ENCODE measurements at regions not wholly inside any gene's neighbourhood (a gene's known extent, or its start where the extent isn't known, plus 50 kb on each side); places are given as distances from the start of the nearest gene placed in this dataset.

DNA sequence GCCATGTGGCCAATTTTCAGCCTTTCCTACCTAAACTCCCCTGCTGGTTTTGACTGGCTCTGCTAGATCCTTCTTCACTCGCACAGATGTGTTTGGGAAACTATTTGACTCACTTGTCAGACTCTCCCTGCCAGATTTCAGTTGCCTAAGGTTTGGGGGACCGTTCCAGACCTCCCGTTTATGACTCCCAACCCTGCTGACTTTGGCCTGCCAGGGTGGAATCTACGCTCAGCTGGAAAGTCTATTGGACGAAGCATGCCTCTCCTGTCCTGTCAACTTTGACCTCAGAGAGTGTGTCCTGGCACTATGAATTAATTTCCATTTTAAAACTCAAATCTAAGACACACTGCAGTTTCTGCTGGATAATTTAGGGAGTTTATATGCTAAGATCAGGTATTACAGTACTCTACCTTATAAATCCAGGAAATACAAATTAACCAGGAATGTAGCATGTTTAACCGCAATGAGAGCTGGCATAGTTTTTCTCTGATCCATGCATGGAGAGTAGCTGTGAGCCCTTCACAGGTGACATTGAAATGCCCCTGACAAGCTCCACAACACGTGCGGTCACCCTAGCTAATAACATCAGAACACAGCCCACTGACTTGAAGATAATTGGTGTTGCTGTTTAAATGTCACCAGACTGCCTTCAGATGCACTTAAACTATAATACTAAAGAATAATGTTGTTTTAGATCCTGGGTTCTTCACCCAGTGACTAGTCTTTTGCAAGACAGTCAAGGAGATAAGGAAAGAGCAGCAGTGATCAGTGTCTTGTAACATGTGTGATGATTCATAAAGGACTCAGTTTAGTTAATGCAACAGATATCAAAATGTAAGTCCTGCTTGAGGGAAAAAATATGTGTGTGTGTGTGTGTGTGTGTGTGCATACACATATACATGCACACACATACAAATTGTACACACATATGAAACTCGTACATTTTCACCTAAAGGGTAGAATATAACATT, 223.0 kb upstream of the MCTP2 start:
- no peak for DNase-seq (ENCODE audit: low spot score)

DNA sequence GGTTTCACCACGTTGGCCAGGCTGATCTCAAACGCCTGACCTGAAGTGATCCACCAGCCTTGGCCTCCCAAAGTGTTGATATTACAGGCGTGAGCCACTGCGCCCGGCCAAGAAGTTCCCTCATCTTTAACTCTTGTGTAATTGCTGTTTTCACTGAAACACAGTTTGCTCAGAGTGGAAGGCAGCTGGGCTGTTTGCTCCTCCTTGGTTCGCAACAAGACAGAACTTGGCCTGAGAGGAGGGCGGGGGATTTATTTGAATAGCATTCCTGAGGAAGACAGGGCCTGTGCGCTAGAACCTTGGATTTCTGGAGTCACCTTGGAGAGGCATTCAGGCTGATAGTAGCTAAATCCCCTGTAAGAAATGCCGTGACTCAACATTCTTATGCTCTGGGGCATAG, 226.7 kb upstream of the MCTP2 start:
- DNase-seq (ENCODE audit: low spot score) = no peak

DNA sequence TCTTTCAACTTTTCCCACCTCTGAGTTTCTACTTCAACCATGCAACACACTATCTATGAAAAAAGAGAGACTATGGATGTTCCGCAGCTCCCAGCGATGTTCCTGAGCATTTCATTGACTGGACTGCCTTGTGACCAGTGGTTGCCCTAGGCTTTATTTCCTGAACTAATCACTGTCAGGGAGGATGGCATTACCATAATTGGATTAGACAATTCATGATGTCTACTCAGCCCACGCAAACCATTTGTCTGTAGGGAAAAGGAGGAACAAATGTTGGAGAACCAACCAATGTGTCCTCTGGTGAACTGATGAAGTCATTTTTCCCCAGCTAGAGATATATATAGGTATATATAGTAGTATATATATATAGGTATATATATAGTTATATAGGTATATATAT, 229.3 kb upstream of the MCTP2 start:
- no peak for DNase-seq (ENCODE audit: low spot score)

DNA sequence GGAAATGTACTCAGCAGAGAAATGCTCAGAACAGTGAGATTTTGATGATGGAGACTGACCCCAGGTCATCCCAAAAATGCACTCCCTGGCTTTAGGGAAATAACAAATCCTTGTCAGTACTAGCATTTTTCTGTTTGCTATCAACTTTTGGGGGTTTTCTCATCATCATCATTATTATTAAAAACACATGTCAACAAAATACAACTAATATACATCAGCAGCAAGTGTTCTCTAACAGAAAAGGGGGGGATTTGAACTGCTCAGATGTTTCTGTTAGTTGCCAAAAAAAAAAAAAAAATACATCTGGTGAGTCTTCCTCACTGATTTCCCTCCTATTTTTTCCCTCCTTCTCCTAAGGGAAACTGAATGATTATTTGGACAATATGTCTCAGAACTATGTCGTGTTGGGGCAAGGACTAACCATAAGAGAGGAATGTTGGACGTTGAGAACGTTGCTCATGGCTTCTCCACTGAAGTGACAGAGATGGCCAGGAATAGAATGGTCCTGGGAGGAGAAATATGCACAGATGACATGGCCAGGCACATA, 230.0 kb upstream of the MCTP2 start:
- DNase-seq (ENCODE audit: low spot score) = no peak

DNA sequence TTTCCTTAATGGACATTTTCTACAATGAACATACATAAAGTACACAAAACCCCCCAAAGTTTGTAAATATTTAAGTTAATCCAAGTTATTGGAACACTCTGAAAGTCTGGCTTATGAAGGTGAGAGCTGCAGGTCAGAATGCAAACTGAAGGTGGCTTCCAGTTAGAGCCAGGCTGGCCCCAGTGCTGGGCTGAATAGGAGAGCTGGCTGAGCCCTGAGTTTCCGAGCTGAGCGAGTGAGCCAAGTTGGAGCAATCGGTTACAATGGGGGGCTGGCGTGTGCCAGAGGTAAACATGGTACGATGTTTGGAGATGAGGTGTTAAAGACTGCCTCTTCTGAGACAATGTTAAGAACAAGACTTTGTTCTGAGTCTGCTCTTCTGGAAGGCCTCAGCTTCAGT, 230.8 kb upstream of the MCTP2 start:
- DNase-seq (ENCODE audit: low spot score) = no peak

DNA sequence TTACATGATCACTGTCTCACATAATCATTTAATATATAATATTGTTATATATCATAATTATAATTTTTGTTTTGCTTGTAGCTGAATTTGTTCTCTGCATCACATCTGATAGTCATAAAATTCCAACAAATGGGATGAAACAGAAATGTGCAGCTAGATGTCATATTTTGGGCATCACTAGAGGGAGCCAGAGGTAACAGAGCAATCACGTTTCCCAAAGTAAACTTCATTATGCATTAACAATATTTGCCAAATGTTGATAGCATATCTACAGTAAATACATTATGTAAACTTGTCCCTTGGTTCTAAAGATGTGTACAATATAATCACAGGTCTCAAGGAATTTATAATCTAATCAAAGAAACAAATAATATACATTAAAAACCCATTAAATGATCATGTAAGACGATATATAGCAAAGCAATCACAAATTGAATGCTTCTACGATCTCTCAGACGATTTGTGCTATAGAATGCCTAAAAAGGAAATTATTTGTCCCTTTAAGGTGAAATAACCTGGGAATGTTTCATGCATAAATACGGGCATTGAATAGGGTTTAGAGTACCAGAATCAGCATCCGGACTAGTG, 234.2 kb upstream of the MCTP2 start:
- DNase-seq (ENCODE audit: low spot score) = no peak

DNA sequence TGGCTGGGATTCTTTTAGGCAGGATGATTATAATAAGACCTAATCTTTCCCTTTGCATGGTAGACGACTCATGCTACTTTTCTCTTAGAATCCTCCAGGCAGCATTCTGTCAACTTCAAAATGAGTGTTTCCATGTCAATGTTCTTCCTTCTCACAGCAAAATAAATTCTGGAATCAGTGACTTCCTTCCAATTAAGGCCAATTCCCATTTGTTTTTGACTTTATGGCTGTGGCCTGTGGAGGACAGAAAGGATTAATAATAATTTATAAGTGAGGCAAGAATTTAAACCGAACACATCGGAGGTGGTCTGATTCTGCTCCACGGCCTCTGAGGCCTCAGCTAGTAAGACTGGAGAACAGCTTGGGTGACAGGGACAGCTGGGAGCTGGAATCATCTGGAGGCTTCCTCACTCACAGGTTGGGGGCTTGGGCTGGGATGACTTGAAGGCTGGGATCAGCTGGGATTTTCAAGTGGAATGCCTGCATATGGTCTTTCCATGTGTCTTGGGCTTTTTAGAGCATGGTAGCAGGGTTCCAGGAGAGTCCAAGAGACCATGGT, 241.8 kb upstream of the MCTP2 start:
- no peak for DNase-seq (ENCODE audit: low spot score)

DNA sequence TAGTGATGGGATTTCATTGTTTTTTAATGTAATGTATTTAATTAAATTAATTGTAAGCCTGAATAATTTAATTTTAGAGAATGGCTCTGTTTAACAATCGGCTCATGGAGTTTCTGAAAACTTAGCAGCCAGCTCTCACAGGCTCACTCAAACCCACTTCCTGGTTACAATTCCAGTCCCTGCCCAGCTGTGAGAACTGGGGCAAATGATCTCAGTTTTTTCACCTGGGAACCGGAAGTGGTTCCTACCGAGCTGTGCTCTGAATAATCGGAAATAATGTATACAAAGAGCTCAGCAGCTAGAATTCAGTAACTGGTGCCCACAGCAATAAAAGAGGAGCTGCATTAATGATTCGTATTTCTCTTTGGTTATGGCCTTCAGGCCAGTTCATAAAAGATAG, 244.3 kb upstream of the MCTP2 start:
- DNase-seq (ENCODE audit: low spot score) = no peak

DNA sequence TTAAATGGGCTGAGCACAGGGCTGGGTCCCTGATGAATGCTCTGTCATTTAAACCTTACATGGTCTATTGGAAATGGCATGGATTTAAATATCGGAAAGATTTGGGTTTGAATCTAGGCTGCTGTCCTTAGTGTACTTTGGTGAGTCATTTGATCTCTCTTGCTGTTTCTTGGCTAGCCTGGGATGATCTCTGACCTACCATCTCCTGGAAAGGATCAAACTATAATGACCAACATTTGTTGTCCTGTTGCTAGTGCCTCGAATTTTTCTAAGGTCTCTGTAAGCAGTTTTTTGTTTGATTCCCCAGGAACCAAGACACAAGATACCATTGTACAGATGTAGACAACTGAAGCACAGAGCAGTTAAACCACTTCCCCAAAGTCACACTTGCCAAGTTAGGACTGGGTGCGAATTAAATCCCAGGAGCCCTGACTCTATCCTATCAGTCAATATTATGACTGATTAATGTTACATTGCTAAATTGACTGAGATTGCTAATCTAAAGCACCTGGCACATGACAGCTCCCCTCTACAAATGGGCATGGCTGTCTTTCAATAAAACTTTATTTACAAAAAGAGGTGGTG, 244.9 kb upstream of the MCTP2 start:
- no peak for DNase-seq (ENCODE audit: low spot score)

DNA sequence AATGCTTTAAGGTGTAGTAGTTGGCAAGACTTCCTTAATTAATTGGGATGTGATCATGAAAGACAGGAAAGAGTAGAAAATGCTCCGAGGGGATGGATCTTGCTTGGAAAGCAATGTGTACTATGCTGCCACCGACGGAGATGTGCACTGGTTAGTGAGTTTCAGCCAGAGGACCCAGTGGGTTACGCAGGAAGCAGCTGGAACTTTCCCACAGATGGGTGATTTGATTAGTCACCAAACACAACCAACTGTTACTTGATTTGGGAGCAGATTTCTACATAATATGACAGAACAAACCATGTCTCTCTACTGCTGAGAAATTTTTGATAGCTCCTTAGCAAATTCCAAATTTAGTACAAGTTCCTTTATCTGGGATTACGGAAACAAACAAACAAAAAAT, 245.4 kb upstream of the MCTP2 start:
- DNase-seq (ENCODE audit: low spot score) = no peak

DNA sequence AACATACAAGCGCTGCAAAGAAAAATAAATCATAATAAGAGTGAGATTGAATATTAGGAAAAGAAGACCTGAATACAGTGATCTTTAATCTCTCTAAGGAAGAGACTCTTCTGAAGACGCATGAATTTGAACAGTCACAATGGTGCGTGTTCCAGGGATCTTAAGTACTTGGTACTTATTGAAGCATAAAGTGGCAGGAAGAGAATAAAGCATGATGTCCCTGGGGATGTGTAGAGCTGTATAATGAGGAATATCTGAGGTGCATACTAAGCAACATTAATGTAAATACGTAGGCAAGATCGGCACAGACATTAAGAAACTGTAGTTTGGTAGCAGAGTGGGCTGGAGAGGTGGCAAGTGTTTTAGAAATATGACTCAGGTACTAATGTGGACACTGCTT, 246.2 kb upstream of the MCTP2 start:
- DNase-seq (ENCODE audit: low spot score) = no peak

DNA sequence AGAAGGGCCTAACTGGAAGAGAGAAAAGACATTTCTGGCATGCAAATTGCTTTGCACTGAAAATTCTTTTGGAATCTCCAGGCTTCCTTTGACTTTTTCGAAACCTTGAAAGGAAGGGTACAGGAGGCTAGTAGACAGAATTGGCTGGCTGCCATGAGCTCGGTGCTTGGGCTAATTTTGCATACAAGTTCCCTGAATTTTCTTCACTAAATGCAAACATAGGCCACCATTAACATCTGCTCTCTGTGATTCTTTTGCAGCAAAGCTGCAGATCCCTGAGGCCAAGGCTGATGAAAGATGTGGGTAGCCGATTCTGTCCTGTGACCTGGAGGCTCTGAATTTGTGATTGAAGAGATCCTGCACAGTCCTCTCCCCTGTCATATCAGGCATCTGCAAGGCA, 247.8 kb upstream of the MCTP2 start:
- DNase-seq (ENCODE audit: low spot score) = no peak

DNA sequence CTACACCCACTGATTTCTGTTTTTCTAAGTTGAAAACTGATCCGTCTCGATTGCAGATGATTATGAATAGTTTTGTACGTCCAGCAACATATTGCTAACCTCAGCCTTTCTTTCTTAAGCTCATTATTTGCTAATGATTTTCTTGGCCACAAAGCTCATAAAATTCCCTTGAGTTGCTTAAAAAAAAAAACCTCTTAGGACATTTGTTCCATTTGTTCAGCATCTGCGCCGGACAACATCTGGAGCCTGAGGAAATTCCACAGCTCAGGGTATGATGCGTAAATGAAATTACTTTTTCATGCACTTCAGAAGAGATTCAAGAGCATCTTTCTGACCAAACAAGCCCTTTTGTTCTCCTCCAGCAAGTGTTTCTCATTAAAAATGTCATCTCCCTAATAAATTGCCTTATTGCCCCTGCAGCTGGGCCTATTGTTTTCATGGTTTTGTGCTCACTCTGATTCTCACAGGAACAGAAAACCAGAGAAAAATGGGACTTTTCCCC, 249.1 kb upstream of the MCTP2 start:
- no peak for DNase-seq (ENCODE audit: low spot score)

DNA sequence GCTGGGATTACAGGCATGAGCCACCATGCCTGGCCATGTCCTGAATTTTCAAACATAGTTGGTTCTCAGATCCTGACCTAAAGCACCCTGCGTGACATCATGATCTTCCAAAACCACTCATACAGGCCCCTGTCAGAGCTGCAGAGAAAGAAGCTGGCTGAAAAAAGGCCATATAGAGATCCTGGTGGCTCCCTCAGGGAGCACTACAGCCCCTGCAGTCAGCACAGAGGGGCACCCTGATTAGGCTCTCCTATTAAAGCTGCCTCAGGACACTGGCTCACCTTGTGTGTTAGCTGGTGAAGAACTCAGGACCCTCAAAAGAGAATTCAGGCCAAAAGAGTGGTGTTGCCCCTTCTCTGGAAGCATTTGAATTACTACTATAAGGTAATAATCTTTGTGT, 249.7 kb upstream of the MCTP2 start:
- DNase-seq (ENCODE audit: low spot score) = no peak

DNA sequence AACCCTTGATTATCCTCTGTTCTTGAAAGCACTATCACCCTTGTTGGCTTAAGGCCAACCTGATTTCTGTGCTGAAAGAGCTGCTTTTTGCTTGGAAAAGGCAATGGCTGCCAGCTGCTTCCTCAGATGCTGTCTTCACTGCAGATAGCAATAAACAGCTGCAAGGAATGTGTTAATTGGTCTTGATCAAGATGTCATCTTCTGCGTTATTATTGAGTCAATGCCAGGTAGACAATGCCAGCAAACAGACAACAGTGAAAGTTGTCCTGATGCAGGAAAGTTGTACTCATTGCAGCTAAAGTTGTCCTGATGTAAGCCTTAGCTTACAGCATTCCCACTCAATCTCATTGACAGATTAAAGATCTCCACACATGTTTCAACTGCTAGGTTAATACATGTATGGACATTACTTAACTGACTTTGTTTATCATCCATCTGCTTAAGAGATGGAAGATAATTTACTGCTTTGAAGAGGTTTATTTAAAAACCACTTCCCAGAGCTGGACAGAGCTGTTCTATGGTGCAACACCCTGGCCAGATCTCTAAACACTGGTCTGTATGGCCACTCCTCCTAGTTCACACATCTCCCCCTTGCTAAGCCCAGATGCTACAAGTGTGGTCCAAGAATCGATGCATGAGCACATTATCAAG, 251.0 kb upstream of the MCTP2 start:
- DNase-seq (ENCODE audit: low spot score) = no peak

DNA sequence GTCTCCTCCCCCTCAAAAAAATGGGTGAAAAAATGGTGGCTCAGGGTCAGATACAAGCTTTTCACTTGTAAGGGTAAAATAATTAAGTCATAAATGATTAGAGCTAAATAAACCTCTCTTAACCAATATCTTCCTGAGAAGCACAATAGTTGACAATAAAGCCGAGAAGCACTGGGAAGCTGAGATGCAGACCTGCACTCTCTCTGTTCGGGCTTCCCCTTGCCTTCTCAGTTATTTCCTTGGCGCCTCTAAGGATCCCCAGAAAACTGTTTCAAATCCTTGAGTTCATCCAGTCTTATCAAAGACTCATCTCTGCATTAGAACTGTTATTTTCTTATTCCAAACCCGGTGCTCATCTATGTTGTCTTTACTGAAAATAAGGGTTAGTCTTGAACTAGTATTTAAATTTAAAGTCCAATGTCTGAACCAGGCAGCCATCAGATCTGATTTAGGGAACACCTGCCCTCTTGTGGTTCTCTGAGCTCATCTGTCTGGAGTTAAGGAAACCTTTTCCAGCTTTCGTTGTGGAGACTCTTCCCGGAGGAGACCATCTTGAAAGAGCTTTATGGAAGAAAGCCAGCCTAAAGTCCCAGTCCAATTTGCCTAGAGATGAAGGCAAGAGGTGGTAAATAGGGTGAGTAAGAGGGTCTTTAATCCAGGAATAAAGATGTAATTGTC, 256.4 kb upstream of the MCTP2 start:
- DNase-seq (ENCODE audit: low spot score) = no peak

DNA sequence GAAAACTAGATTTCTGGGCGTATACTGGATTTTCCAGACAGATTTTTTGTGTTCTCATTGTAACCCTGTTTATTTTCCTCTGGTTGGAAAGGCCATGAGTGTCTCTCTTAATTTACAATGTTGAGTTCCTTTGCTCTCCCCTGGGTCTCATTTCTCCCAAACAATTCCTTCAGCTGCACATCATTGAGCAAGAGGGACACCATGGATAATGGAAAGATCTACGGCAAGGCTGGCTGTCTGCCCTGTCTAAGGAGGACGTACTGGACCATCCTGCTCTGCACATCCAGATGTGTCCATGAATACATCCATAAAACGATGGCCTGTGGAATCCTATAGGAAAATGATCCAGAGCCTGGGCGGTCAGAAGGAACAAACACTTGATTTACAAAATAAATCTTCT, 258.1 kb upstream of the MCTP2 start:
- DNase-seq (ENCODE audit: low spot score) = no peak

DNA sequence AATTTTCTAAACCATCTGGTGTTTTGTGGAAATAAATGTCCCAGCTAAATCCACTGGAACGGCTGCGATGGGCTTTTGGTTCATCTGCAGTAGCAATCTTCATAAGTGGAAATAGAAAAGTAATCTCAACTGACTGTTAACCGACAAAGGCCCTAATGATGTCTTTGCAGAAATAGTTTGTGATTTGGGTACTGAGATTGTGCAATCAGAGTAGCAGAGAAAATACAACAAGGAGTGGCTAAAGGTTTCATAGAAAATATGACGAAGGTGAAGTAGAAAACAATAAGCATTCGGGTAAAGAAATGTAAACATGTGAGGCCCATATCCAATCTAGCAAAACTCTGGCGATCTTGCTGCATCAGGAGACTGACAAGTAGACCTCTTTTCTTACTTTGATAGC, 262.6 kb upstream of the MCTP2 start:
- DNase-seq (ENCODE audit: low spot score) = no peak

DNA sequence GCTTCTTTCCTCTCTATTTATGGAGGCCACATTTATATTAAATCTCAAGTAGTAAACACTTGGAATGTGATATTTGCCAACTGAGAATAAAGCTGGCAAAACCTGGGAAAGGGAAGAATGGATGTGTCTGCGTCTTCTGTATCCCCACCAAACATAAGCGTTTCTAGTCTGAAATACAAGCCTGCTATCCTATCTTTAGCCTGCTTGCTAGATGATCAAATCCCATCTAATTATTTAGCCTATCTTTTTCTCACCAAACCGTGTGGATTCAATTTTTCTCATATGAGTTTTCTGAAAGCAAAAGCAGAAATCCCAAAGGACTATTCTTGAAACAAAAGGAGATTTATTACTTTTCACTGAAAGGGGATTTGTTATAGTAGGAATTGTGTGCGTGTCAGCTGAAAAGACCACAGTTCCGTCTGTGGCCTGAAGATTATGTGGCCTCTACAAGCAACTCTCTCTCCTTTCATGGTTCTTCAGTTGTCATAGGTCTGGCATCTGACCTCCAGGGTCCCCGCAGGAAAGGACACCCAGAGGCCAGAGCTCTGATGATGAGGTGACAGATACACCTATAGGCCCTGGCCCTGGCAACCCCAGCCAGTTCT, 266.0 kb upstream of the MCTP2 start:
- no peak for DNase-seq (ENCODE audit: low spot score)

DNA sequence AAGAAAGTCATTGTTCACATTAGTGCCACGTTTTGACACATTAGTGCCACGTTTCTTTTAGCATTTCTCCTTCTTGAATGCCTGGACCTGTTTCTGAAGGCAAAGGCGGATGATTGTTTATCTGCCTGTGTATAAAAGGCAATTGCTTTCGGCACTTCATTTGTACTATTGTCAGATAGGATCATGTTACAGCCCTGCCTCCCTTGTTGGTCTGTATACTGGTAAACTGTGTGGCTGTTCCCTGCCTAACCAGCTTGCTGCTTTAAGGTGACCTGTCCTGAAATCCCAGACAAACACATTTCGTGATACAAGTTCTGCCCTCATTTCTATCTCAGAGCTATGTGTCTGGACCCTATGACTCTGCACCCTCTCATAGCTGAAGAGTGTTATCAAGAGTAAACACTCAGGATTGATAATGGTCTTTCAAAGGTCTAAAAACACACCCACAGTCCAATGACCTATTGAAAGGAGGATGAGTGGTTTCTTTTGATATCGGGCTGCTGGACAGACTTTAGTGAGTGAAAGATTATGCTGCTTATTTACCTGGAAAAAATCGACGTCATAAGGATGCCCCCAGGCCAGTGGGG, 276.3 kb upstream of the MCTP2 start:
- no peak for DNase-seq (ENCODE audit: low spot score)
